ENCODE measurements at regions not wholly inside any gene's neighbourhood (a gene's known extent, or its start where the extent isn't known, plus 50 kb on each side); places are given as distances from the start of the nearest gene placed in this dataset.

- no peak for ATAC-seq
- TF ChIP-seq SNAI2 (CRISPR knock-in tag; IDR thresholded peaks at IDR 0.05) (no peak), PPARA (CRISPR knock-in tag; IDR thresholded peaks at IDR 0.05; ENCODE audit: borderline replicate concordance) (no peak), RARB (CRISPR knock-in tag; IDR thresholded peaks at IDR 0.05) (no peak), CSDC2 (CRISPR knock-in tag; IDR thresholded peaks at IDR 0.05) (no peak)
- TF ChIP-seq, protein P1, sequence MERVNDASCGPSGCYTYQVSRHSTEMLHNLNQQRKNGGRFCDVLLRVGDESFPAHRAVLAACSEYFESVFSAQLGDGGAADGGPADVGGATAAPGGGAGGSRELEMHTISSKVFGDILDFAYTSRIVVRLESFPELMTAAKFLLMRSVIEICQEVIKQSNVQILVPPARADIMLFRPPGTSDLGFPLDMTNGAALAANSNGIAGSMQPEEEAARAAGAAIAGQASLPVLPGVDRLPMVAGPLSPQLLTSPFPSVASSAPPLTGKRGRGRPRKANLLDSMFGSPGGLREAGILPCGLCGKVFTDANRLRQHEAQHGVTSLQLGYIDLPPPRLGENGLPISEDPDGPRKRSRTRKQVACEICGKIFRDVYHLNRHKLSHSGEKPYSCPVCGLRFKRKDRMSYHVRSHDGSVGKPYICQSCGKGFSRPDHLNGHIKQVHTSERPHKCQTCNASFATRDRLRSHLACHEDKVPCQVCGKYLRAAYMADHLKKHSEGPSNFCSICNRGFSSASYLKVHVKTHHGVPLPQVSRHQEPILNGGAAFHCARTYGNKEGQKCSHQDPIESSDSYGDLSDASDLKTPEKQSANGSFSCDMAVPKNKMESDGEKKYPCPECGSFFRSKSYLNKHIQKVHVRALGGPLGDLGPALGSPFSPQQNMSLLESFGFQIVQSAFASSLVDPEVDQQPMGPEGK (CRISPR knock-in tag; IDR thresholded peaks at IDR 0.05; ENCODE audit: borderline replicate concordance) = no peak
- TF ChIP-seq, protein P2, sequence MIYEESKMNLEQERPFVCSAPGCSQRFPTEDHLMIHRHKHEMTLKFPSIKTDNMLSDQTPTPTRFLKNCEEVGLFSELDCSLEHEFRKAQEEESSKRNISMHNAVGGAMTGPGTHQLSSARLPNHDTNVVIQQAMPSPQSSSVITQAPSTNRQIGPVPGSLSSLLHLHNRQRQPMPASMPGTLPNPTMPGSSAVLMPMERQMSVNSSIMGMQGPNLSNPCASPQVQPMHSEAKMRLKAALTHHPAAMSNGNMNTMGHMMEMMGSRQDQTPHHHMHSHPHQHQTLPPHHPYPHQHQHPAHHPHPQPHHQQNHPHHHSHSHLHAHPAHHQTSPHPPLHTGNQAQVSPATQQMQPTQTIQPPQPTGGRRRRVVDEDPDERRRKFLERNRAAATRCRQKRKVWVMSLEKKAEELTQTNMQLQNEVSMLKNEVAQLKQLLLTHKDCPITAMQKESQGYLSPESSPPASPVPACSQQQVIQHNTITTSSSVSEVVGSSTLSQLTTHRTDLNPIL (CRISPR knock-in tag; IDR thresholded peaks at IDR 0.05; ENCODE audit: low read depth) = no peak
These were observed 655.3 kb upstream of the SETBP1 start for GRCh38 chr18:44025421-44025820.

DNA sequence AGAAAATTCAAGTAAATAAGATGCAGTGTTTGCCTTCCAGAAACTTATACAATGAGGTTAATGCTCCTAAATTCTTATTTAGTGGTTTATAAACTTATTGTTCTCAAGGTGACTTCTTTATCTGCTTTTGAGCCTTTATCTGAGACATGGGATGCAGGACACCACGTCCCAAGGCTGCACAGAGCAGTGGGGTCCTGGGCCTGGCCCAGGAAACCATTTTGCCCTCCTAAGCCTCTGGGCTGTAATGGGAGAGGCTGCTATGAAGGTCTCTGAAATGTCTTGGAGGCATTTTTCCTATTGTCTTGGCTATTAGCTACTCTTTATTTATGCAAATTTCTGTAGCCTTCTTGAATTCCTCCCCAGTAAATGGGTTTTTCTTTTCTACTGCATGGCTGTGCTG, 652.6 kb upstream of the SETBP1 start:
- TF ChIP-seq TCF4 (CRISPR knock-in tag; IDR thresholded peaks at IDR 0.05; ENCODE audit: borderline replicate concordance) = no peak
- TF ChIP-seq, protein P3, sequence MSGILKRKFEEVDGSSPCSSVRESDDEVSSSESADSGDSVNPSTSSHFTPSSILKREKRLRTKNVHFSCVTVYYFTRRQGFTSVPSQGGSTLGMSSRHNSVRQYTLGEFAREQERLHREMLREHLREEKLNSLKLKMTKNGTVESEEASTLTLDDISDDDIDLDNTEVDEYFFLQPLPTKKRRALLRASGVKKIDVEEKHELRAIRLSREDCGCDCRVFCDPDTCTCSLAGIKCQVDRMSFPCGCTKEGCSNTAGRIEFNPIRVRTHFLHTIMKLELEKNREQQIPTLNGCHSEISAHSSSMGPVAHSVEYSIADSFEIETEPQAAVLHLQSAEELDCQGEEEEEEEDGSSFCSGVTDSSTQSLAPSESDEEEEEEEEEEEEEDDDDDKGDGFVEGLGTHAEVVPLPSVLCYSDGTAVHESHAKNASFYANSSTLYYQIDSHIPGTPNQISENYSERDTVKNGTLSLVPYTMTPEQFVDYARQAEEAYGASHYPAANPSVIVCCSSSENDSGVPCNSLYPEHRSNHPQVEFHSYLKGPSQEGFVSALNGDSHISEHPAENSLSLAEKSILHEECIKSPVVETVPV (CRISPR knock-in tag; IDR thresholded peaks at IDR 0.05) = no peak
- no peak for TF ChIP-seq ISL1 (CRISPR knock-in tag; IDR thresholded peaks at IDR 0.05)
- TF ChIP-seq ARNTL (CRISPR knock-in tag; IDR thresholded peaks at IDR 0.05; ENCODE audit: borderline replicate concordance, low read depth) = no peak
- no peak for TF ChIP-seq BACH2 (CRISPR knock-in tag; IDR thresholded peaks at IDR 0.05; ENCODE audit: borderline replicate concordance)
- TF ChIP-seq SNAI2 (CRISPR knock-in tag; IDR thresholded peaks at IDR 0.05) = no peak
- no peak for TF ChIP-seq OSR1 (CRISPR knock-in tag; IDR thresholded peaks at IDR 0.05)
- no peak for TF ChIP-seq ZFP30 (CRISPR knock-in tag; IDR thresholded peaks at IDR 0.05)
- no peak for TF ChIP-seq ESRRG (CRISPR knock-in tag; IDR thresholded peaks at IDR 0.05)
- TF ChIP-seq ZFP3 (CRISPR knock-in tag; IDR thresholded peaks at IDR 0.05) = no peak
- TF ChIP-seq, protein P1 (CRISPR knock-in tag; IDR thresholded peaks at IDR 0.05; ENCODE audit: borderline replicate concordance) = no peak
- ATAC-seq = no peak

DNA sequence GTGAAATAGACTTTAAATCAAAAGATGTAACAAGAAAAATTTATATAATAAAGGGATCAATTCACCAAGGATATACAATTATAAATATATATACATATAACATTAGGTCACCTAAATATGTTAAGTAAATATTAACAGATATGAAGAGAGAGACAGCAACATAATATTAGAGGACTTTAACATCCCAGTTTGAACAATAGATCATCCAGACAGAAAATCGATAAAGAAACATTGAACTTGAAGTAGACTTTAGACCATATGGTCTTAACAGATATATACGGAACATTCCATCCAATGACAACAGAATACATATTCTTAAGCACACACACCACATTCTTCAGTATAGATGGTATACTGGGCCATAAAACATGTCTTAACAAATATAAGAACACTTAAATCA, 649.6 kb upstream of the SETBP1 start:
- no peak for ATAC-seq
- no peak for TF ChIP-seq OSR1 (CRISPR knock-in tag; IDR thresholded peaks at IDR 0.05)

DNA sequence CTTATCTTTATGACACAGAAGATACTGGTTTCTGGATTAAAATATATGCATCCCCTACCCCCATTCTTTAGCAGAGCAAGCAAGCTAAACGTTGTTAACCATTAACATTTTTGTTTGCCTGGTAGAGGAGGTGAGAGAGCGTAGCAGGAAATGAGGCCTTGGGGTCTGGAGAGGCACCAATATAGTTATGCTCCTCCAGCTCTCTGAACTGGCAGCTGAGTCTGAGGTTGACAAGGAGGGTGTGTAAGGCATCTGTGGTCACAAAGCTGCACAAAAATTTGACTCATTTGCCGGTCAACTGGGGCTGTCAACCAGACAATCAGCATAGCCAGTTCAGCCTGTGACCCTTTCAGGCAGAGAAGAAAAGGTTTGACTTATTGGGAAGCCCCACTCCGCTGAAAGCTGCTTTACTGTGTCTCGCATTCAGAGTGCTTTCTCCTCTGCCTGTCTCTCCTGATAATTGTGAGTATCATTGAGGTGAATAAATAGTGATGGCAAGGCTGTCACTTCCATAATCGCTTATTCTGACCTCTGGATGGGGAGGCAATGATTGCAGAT, 647.5 kb upstream of the SETBP1 start:
- TF ChIP-seq ZNF8 (CRISPR knock-in tag; IDR thresholded peaks at IDR 0.05) = no peak
- no peak for TF ChIP-seq TCF4 (CRISPR knock-in tag; IDR thresholded peaks at IDR 0.05; ENCODE audit: borderline replicate concordance)
- TF ChIP-seq ESRRG (CRISPR knock-in tag; IDR thresholded peaks at IDR 0.05) = no peak
- TF ChIP-seq ZNF565 (CRISPR knock-in tag; conservative IDR thresholded peaks at IDR 0.05; ENCODE audit: low read depth) = no peak
- TF ChIP-seq, protein P2 (CRISPR knock-in tag; IDR thresholded peaks at IDR 0.05; ENCODE audit: low read depth) = no peak
- no peak for TF ChIP-seq ARNTL (CRISPR knock-in tag; IDR thresholded peaks at IDR 0.05; ENCODE audit: borderline replicate concordance, low read depth)
- no peak for TF ChIP-seq TSHZ2 (CRISPR knock-in tag; IDR thresholded peaks at IDR 0.05)
- no peak for TF ChIP-seq RARB (CRISPR knock-in tag; IDR thresholded peaks at IDR 0.05)
- TF ChIP-seq ZFP30 (CRISPR knock-in tag; IDR thresholded peaks at IDR 0.05) = no peak
- TF ChIP-seq PPARA (CRISPR knock-in tag; IDR thresholded peaks at IDR 0.05; ENCODE audit: borderline replicate concordance) = no peak
- TF ChIP-seq OSR1 (CRISPR knock-in tag; IDR thresholded peaks at IDR 0.05) = no peak
- TF ChIP-seq POU6F1 (CRISPR knock-in tag; IDR thresholded peaks at IDR 0.05; ENCODE audit: borderline replicate concordance, low read depth) = no peak
- no peak for TF ChIP-seq ZC3H10 (CRISPR knock-in tag; IDR thresholded peaks at IDR 0.05)
- TF ChIP-seq CSDC2 (CRISPR knock-in tag; IDR thresholded peaks at IDR 0.05) = no peak
- ATAC-seq = no peak

All from SK-N-SH treated with all-trans-retinoic acid at 6 μM for 48 hours (cell line).